GM21576 (cell line): ENCODE measurements at regions not wholly inside any gene's neighbourhood (a gene's known extent, or its start where the extent isn't known, plus 50 kb on each side); places are given as distances from the start of the nearest gene placed in this dataset.
"Not testable (repeated sequence)": the region's sequence is repeated elsewhere in the genome, so short reads cannot be mapped to it uniquely, and the experiment has no call there.

Experiments
- ATAC-seq: cut with Tn5 transposase; IDR thresholded peaks from one replicate; pipeline ENCODE4 v1.9.1; 2021; ENCODE audit warnings: mild to moderate bottlenecking, moderate library complexity; ENCODE audit not compliant: unreplicated experiment

- no peak for ATAC-seq
Measured at GRCh38 chr22:22169923-22170322, 74.7 kb upstream of the VPREB1 start.

- ATAC-seq: no peak
Measured at GRCh38 chr22:22168941-22169867, 75.4 kb upstream of the VPREB1 start.

GRCh38 chr22:22168190-22168940 lies 76.2 kb upstream of the VPREB1 start:
- peak; percentile 12 for ATAC-seq

GRCh38 chr22:22167791-22168189 lies 76.8 kb upstream of the VPREB1 start:
- ATAC-seq: peak; percentile 82

DNA sequence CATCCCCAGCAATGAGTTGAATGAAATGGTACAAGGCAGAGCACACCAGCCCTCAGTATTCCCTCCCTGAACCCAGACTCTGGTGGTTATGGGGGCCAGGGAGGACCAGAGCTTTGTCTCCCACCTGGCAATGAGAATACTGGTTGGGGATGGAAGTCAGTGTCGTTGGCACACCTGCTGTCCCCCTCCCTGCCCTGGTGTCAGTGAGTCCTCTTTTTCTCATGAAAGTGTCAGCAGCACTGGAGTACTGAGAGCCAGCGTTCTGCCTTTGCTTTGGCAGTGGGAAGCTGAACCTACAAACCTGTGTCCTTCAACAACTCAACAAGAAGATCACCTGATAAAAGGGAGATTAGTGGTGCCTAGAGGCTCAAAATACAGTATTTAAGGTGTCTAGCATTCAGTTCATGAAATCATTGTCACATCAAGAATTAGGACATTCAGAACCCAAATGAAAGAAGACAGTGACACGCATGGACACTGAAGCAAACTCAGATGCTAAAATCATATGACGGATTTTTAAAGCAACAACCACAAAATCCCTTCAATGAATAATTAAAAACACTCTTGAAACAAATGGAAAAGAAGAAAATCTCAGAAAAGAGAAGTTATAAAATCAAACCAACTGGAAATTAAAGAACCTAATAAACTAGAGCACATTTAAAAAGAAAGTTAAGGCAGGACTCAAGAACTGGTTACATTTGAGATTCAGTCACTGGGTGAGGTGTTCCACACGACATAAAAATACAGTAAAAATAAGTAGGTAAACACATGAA lies 77.5 kb upstream of the VPREB1 start:
- ATAC-seq: peak; percentile 7

- ATAC-seq: no peak
Measured at GRCh38 chr22:22165936-22166710, 78.5 kb upstream of the VPREB1 start.

- no peak for ATAC-seq
Measured at GRCh38 chr22:22164541-22165272, 79.9 kb upstream of the VPREB1 start.

DNA sequence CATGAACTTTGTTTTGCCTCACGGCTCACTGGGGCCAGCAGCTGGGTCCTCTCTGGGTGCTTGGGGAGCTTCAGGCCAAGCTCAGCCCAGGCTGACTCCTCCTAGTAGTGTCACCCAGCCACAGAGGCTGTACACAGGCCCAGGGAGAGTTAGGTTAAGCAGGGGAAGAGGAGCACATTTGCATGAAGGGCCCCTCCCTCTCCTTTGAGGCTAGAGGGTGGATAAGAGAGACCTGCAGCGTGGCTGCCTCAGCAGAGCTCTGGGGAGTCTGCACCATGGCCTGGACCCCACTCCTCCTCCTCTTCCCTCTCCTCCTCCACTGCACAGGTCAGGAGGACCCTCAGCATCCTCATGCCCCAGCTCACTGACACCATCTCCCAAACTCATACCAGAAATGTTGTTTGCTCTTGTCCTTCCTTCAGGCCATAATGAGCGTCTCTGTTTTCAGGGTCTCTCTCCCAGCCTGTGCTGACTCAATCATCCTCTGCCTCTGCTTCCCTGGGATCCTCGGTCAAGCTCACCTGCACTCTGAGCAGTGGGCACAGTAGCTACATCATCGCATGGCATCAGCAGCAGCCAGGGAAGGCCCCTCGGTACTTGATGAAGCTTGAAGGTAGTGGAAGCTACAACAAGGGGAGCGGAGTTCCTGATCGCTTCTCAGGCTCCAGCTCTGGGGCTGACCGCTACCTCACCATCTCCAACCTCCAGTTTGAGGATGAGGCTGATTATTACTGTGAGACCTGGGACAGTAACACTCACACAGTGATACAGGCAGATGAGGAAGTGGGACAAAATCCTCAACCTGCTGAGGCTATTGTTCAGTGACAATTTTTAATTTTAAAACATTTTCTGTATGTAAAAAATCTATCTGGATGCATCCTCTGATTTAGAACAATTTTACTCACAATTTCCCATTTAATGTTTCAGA lies 82.4 kb upstream of the VPREB1 start:
- no peak for ATAC-seq

- ATAC-seq: not testable (repeated sequence)
Measured at GRCh38 chr22:22160768-22161167, 83.8 kb upstream of the VPREB1 start.

DNA sequence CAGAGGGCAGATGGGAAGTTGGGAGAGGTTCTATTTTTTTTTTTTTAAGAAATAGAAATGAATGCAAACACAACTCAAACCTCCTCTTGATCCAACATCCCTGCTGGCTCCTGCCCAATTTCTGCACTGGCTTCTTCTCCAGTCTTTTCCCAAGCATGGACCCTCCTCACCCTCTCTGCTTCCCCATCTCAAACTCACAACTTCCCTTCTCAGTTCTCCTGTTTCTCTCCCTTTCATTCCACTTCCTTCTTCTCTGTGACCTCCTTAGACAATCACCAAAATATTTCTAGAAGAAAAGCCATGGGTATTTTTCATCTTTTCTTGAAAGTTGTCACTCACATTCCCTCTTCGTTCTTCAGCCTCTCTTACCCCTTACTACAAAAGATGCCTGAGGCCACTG lies 85.2 kb upstream of the VPREB1 start:
- no peak for ATAC-seq

DNA sequence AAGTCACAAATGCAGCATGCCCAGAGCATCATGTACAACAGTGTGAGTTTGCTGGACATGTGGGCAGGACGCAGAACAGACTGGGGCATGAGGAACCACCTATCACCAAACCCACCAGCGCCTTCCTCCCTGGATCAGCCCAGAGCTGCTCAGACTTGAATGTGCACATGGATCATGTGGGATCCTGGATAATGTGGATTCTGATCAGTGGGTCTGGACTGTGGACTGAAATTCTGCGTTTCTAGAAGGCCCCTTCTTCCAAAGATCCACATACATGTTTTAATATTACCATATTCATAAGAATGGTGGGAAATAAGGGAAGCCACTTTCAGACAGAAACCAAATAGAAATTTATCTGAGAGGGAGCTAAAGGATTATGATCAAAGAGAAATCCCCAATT lies 85.6 kb upstream of the VPREB1 start:
- no peak for ATAC-seq

DNA sequence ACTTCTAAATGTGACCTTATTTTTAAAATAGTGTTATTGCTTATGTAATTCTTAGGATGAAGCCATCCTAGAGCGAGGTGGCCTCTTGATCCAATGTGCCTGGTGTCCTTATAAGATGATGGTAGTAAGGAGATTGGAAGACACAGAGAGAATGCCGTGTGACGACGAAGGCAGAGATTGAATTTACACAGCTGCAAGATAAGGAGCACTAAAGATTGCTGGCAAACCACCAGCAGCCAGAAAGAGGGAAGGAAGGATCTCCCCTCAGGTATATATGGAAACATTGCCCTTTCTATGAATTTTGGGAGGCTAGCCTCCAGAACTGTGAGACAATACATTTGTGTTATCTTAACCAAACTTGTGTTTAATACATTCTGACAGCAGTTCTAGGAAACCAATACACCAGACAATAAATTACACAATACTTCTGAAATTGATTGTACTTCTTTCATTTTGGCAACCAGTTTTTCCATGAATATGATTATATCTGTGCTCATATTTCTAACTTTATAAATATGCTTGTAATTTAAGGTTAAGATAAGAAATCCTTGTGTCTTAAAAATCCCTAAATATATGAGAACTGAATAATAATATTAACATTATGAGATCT lies 86.3 kb upstream of the VPREB1 start:
- no peak for ATAC-seq

DNA sequence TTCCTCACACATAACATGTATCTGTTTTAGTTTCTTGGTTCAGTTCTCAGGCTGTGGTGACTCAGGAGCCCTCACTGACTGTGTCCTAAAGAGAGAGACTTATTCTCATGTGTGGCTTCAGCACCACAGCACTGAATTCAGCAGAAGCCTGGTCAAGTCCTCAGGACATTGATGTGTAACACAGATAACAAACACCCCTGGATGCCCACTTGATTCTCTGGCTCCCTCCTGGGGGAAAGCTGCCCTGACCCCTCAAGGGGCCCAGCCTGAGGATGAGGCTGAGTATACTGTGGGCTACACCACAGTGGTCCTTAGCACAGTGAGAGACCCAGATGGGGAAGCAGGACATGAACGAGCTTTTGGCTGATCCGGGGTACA lies 87.2 kb upstream of the VPREB1 start:
- ATAC-seq: peak; percentile 17

GRCh38 chr22:22156716-22157347 lies 87.8 kb upstream of the VPREB1 start:
- ATAC-seq: peak; percentile 53

DNA sequence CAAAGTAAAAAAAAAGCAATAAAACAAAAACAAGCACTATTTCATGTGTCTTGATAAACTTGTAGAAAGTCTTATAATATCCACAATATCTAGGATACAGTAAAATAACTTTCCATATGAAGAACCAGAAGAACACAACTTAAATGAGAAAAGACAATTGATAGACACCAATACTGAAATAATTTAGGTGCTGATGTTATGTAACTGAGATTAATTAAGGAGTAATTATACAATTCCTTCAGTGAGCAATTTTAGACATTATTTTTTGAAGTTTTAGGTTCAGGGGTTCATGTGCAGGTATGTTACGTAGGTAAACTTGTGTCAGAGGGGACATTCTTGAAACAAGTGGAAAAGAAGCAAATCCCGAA lies 88.3 kb upstream of the VPREB1 start:
- no peak for ATAC-seq

DNA sequence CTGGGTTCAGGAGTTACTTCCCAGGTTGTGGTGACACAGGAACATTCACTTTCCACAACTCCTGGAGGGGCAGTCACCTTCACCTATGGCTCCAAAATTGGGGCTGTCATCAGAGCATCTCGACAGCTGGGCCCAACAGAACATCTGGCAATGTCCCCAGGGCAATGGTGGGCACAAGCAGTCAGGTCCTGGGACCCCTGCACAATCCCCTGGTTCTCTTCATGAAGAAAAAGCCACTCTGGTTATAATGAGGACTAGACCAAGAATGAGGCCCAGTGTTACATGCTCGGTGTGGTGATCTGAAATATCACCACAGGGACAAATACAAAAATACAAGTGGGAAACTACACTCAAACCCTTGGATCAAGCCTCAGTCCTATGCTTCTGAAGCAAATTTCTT lies 89.0 kb upstream of the VPREB1 start:
- no peak for ATAC-seq

GRCh38 chr22:22155146-22155545 lies 89.4 kb upstream of the VPREB1 start:
- ATAC-seq: no peak

DNA sequence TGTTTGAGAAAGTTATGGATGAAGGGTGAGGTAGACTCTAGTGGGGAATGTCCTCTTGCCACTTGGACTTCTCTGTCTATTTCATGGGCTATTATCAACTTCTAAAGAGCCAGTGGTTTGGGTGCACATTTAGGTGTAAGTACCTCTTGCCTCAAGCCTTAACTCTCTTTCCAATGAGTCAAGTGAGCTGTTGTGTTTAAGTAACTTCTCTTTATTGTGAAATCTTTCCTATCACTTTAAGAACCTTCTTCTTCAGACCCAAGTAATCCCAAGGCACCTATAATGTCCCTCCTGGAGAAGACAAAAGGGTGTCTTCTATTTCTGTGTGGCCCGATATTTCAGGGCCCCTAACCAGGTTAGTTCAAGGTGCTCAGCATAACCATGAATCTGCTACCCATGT lies 90.5 kb upstream of the VPREB1 start:
- ATAC-seq: no peak
